ENCODE measurements at regions not wholly inside any gene's neighbourhood (a gene's known extent, or its start where the extent isn't known, plus 50 kb on each side); places are given as distances from the start of the nearest gene placed in this dataset.

- TF ChIP-seq, protein P1, sequence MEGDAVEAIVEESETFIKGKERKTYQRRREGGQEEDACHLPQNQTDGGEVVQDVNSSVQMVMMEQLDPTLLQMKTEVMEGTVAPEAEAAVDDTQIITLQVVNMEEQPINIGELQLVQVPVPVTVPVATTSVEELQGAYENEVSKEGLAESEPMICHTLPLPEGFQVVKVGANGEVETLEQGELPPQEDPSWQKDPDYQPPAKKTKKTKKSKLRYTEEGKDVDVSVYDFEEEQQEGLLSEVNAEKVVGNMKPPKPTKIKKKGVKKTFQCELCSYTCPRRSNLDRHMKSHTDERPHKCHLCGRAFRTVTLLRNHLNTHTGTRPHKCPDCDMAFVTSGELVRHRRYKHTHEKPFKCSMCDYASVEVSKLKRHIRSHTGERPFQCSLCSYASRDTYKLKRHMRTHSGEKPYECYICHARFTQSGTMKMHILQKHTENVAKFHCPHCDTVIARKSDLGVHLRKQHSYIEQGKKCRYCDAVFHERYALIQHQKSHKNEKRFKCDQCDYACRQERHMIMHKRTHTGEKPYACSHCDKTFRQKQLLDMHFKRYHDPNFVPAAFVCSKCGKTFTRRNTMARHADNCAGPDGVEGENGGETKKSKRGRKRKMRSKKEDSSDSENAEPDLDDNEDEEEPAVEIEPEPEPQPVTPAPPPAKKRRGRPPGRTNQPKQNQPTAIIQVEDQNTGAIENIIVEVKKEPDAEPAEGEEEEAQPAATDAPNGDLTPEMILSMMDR (IDR thresholded peaks at IDR 0.05; ENCODE audit: low read depth, low read length) = no peak
- Histone ChIP-seq H3K36me3 (no peaks in the 10 kb centered on the region), H3K9me3 (ENCODE audit: severe bottlenecking) (no peaks in the 10 kb centered on the region), H3K27ac (no peak overlapping the region), H3K4me3 (ENCODE audit: low read depth, low read length) (no peak overlapping the region), H3K27me3 (ENCODE audit: insufficient read depth, low read depth, severe bottlenecking) (no peaks in the 10 kb centered on the region)
- DNase-seq = no peak
These were observed 113.3 kb downstream of the ZFP64 start for GRCh38 chr20:52078289-52078688.

GRCh38 chr20:52076164-52076563 lies 115.4 kb downstream of the ZFP64 start:
- DNase-seq = no peak
- Histone ChIP-seq H3K27me3 (ENCODE audit: insufficient read depth, low read depth, severe bottlenecking) (no peaks in the 10 kb centered on the region), H3K4me3 (ENCODE audit: low read depth, low read length) (no peak overlapping the region), H3K27ac (no peak overlapping the region), H3K36me3 (no peaks in the 10 kb centered on the region), H3K9me3 (ENCODE audit: severe bottlenecking) (no peaks in the 10 kb centered on the region)
- TF ChIP-seq, protein P1 (IDR thresholded peaks at IDR 0.05; ENCODE audit: low read depth, low read length) = no peak

DNA sequence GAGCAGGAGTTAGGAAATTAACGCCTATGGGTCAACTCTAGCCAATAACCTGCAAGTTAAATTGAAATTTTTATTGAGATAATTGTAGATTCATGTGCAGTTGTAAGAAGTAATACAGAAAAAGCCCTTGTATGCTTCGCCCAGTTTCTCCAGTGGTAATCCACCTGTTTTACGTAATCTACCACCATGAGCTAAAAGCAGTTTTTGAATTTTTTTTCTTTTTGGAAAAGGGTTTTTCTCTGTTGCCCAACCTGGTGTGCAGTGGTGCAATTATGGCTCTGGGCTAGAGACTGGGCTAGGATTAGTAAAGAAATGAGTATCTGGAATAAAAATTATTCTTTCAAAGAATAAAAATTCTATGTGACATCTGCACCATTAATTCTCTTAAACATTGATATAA lies 116.2 kb downstream of the ZFP64 start:
- Histone ChIP-seq H3K9me3 (ENCODE audit: severe bottlenecking) (no peaks in the 10 kb centered on the region), H3K27ac (no peak overlapping the region), H3K4me3 (ENCODE audit: low read depth, low read length) (no peak overlapping the region), H3K27me3 (ENCODE audit: insufficient read depth, low read depth, severe bottlenecking) (no peaks in the 10 kb centered on the region), H3K36me3 (no peaks in the 10 kb centered on the region)
- no peak for DNase-seq
- TF ChIP-seq, protein P1 (IDR thresholded peaks at IDR 0.05; ENCODE audit: low read depth, low read length) = no peak

DNA sequence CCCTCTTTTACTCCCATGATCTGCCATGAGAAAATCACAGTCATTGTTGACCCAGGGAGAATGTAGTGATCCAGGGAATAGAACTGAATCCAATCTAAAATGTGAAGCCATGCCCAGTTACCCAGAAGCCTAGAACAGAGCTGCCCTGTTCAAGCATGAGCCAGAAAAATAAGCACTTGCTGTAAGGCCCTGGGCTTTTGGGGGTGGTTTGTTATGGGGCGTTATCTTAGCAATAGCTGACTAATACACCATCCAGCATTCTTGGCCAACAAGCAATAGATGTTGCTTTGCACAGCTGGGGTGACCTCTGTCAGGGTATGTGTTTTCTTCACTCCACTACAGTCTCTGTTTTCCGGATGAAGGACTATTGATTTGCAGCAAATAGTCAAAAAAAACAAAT lies 120.4 kb downstream of the ZFP64 start:
- Histone ChIP-seq H3K27ac (no peak overlapping the region), H3K4me3 (ENCODE audit: low read depth, low read length) (no peak overlapping the region), H3K9me3 (ENCODE audit: severe bottlenecking) (no peaks in the 10 kb centered on the region), H3K27me3 (ENCODE audit: insufficient read depth, low read depth, severe bottlenecking) (no peaks in the 10 kb centered on the region), H3K36me3 (no peaks in the 10 kb centered on the region)
- DNase-seq = no peak
- TF ChIP-seq, protein P1 (IDR thresholded peaks at IDR 0.05; ENCODE audit: low read depth, low read length) = no peak

- Histone ChIP-seq H3K4me3 (ENCODE audit: low read depth, low read length) (no peak overlapping the region), H3K27ac (no peak overlapping the region), H3K9me3 (ENCODE audit: severe bottlenecking) (no peaks in the 10 kb centered on the region), H3K36me3 (no peaks in the 10 kb centered on the region), H3K27me3 (ENCODE audit: insufficient read depth, low read depth, severe bottlenecking) (no peaks in the 10 kb centered on the region)
- DNase-seq = no peak
- TF ChIP-seq, protein P1 (IDR thresholded peaks at IDR 0.05; ENCODE audit: low read depth, low read length) = no peak
These were observed 126.6 kb downstream of the ZFP64 start for GRCh38 chr20:52064931-52065330.

DNA sequence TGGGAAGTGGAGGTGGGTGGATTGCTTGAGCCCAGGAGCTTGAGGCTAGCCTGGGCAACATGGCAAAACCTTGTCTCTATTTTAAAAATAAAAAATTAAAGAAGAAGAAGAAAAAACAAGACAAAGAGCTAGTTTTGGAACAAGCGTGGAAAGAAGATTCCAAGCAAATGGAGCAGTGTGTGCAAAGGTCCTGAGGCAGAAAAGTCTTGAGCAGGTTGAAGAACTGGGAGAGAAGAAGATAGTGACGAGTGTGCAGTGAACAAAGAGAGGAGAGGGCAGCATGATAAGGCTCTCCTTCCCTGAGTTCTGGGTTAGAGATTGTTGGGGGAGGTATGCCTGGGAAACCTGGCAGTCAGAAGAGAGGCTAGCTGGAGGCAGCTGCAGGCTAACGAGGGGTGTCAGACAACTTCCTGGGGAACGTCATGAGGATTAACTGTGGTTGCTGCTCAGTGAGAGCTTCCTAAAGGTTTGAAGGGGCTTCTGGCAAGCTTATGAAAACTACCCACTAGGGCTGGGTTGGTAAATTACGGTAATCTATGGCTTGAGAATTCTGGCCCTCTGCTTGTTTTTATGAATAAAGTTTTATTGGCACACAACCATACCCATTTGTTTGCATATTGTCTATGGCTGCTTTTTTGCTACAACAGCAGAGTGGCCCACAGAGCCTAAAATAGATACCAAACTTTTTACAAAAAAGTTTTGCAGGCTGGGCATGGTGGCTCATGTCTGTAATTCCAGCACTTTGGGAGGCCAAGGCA lies 128.9 kb downstream of the ZFP64 start:
- Histone ChIP-seq H3K27me3 (ENCODE audit: insufficient read depth, low read depth, severe bottlenecking) (no peaks in the 10 kb centered on the region), H3K4me3 (ENCODE audit: low read depth, low read length) (no peak overlapping the region), H3K36me3 (no peaks in the 10 kb centered on the region), H3K9me3 (ENCODE audit: severe bottlenecking) (no peaks in the 10 kb centered on the region), H3K27ac (no peak overlapping the region)
- DNase-seq = no peak
- TF ChIP-seq, protein P1 (IDR thresholded peaks at IDR 0.05; ENCODE audit: low read depth, low read length) = no peak
